OCI-LY7 (cell line): ENCODE measurements at regions not wholly inside any gene's neighbourhood (a gene's known extent, or its start where the extent isn't known, plus 50 kb on each side); places are given as distances from the start of the nearest gene placed in this dataset.

ENCODE experiments used
- BruUV-seq: library from RNA; stranded (reverse); fragments of 400-500 nt; replicated peaks from 2 replicates; lab custom pipeline; 2021; lab: Mats Ljungman, UMichigan
- CTCF ChIA-PET: fragments of 300-600 bp; sonication (Branson Sonifier 250); formaldehyde crosslinking; loops from one replicate; lab custom pipeline; 2022; ENCODE audit warnings: antibody characterized with exemption; ENCODE audit not compliant: unreplicated experiment; lab: Charles Lee
- POLR2A ChIA-PET: fragments of 300-600 bp; sonication (Branson Sonifier 250); formaldehyde crosslinking; loops from one replicate; lab custom pipeline; 2022; ENCODE audit warnings: antibody characterized with exemption; lab: Charles Lee
- DNase-seq: peaks from one replicate; pipeline ENCODE4 v3.0.0-alpha.2; 2015; ENCODE audit warnings: low spot score
- H2AFZ ChIP-seq: fragments of 200-600 bp; sonication (generic), shearing (Covaris generic); 2 replicates; pipeline ENCODE4 v1.6.1; 2014; ENCODE audit warnings: mild to moderate bottlenecking, antibody characterized with exemption, low read length, moderate library complexity
- H3K27ac ChIP-seq: fragments of 200-600 bp; sonication (generic); 2 replicates; pipeline ENCODE4 v1.5.1; 2014; ENCODE audit warnings: mixed run types, low read depth, mild to moderate bottlenecking, moderate library complexity, low read length, inconsistent platforms; ENCODE audit not compliant: poor library complexity, severe bottlenecking
- H3K36me3 ChIP-seq: fragments of 200-600 bp; sonication (generic); 2 replicates; pipeline ENCODE4 v1.6.1; 2014; ENCODE audit warnings: mild to moderate bottlenecking, antibody characterized with exemption, low read length, moderate library complexity, mixed read lengths; ENCODE audit not compliant: insufficient read depth
- H3K4me1 ChIP-seq: fragments of 200-600 bp; sonication (generic); 2 replicates; pipeline ENCODE4 v1.5.1; 2014; ENCODE audit warnings: mild to moderate bottlenecking, low read length; ENCODE audit not compliant: insufficient read depth, poor library complexity, severe bottlenecking
- H3K4me2 ChIP-seq: fragments of 200-600 bp; sonication (generic); 2 replicates; pipeline ENCODE4 v1.6.1; 2014; ENCODE audit warnings: mild to moderate bottlenecking, low read length
- H3K4me3 ChIP-seq: fragments of 200-600 bp; sonication (generic); 2 replicates; pipeline ENCODE4 v1.5.1; 2014; ENCODE audit warnings: mild to moderate bottlenecking, low read depth, low read length; ENCODE audit not compliant: poor library complexity, severe bottlenecking
- H3K79me2 ChIP-seq: fragments of 200-600 bp; sonication (generic); 2 replicates; pipeline ENCODE4 v1.6.1; 2016; ENCODE audit warnings: low read depth, mild to moderate bottlenecking, low read length, moderate library complexity, mixed read lengths; ENCODE audit not compliant: insufficient read depth
- H3K9me2 ChIP-seq: fragments of 200-600 bp; sonication (generic); 2 replicates; pipeline ENCODE4 v1.6.1; 2016; ENCODE audit warnings: mild to moderate bottlenecking, low read length, mixed read lengths; ENCODE audit not compliant: insufficient read depth
- H3K9me3 ChIP-seq: fragments of 200-600 bp; sonication (generic); 2 replicates; pipeline ENCODE4 v1.6.1; 2014; ENCODE audit warnings: mild to moderate bottlenecking, mixed run types, low read length, mixed read lengths
- H4K20me1 ChIP-seq: fragments of 200-600 bp; sonication (generic); 2 replicates; pipeline ENCODE4 v1.6.1; 2014; ENCODE audit warnings: mild to moderate bottlenecking, antibody characterized with exemption, low read length, moderate library complexity, mixed read lengths; ENCODE audit not compliant: insufficient read depth
- EZH2phosphoT487 ChIP-seq: fragments of 200-600 bp; sonication (generic); IDR thresholded peaks from 2 replicates; pipeline ENCODE4 v1.6.1; 2018; ENCODE audit warnings: low read depth, borderline replicate concordance, mild to moderate bottlenecking, mixed run types, antibody characterized with exemption, low read length, moderate library complexity, mixed read lengths
- intact Hi-C: fragments of 100-400 bp; cut with micrococcal nuclease; formaldehyde crosslinking; loops from one replicate; pipeline ENCODE4 v1.10.0; 2022; ENCODE audit not compliant: unreplicated experiment
- TF ChIP-seq, protein P1 (sequence below): fragments of 200-600 bp; sonication (generic); conservative IDR thresholded peaks from 2 replicates; pipeline ENCODE4 v1.5.1; 2014; ENCODE audit warnings: mild to moderate bottlenecking, antibody characterized with exemption, low read length, moderate library complexity, mixed read lengths

DNA sequence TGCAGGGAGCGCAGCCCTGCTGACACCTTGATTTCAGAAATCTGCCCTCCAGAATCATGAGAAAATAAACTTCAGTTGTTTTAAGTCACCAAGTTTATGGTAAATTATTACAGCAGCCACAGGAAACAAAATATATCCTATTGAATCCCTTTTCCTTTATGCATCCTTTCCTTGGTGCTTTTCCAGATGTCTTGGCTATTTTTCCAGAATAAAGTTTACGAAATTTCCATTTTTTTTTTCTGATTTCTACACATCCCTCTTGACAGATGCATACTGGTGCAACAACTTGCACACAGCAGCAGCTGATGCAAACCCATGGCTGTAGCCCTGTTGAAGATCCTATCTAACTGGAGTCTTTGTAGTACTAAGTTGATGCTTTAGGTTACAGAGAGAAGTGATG is 111.1 kb upstream of the KCNE2 start:
- no peaks in the 10 kb centered on the region for H4K20me1 ChIP-seq
- no peak overlapping the region for H3K4me2 ChIP-seq
- no peak overlapping the region for H3K4me3 ChIP-seq
- H3K79me2 ChIP-seq: no peaks in the 10 kb centered on the region
- no peaks in the 10 kb centered on the region for H3K9me2 ChIP-seq
- no peaks in the 10 kb centered on the region for H3K36me3 ChIP-seq
- H2AFZ ChIP-seq: no peak overlapping the region
- no TSS peak for BruUV-seq
- 0 out of 2 replicates have a peak, but pooled peaks cover 3% of the 10 kb centered on the region for H3K9me3 ChIP-seq
- H3K4me1 ChIP-seq: no peaks in the 10 kb centered on the region
- ChIA-PET POLR2A (no interaction called here), CTCF (no interaction called here)
- no peak for DNase-seq
- no peak overlapping the region for H3K27ac ChIP-seq
- intact Hi-C loops: no loop called here
- TF ChIP-seq, protein P1, sequence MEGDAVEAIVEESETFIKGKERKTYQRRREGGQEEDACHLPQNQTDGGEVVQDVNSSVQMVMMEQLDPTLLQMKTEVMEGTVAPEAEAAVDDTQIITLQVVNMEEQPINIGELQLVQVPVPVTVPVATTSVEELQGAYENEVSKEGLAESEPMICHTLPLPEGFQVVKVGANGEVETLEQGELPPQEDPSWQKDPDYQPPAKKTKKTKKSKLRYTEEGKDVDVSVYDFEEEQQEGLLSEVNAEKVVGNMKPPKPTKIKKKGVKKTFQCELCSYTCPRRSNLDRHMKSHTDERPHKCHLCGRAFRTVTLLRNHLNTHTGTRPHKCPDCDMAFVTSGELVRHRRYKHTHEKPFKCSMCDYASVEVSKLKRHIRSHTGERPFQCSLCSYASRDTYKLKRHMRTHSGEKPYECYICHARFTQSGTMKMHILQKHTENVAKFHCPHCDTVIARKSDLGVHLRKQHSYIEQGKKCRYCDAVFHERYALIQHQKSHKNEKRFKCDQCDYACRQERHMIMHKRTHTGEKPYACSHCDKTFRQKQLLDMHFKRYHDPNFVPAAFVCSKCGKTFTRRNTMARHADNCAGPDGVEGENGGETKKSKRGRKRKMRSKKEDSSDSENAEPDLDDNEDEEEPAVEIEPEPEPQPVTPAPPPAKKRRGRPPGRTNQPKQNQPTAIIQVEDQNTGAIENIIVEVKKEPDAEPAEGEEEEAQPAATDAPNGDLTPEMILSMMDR: no peak
- no peak for TF ChIP-seq EZH2phosphoT487

DNA sequence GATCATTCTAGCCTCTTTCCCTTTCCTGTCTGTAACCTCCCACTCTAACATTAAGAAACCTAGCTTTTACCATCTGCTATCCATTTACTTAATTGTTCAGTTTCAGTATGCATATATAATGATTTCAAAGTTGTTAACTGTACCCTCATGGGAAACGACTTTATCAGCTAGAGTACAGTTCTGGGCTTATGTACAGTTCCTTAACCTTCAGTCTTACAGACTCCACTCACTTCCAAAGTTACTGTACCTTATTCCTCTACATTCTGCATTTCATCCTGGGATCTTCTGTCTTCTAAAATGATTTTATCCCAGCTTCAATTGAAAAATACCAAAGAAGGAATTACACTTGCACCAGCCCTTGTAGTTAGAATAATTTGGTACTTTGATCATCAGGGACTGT is 108.7 kb upstream of the KCNE2 start:
- POLR2A ChIA-PET: interaction anchor here (0.6 kb wide), 1 partner anchor 1456 kb away, joined by 3 read pairs; no protein-coding TSS in a partner anchor
- CTCF ChIA-PET: no interaction called here
- Histone ChIP-seq H4K20me1 (no peaks in the 10 kb centered on the region), H3K4me1 (no peaks in the 10 kb centered on the region), H3K4me3 (no peak overlapping the region), H3K79me2 (no peaks in the 10 kb centered on the region), H2AFZ (no peak overlapping the region), H3K4me2 (no peak overlapping the region), H3K27ac (no peak overlapping the region), H3K9me2 (no peaks in the 10 kb centered on the region), H3K36me3 (no peaks in the 10 kb centered on the region), H3K9me3 (no peaks in the 10 kb centered on the region)
- TF ChIP-seq EZH2phosphoT487: no peak
- TF ChIP-seq, protein P1: no peak
- no TSS peak for BruUV-seq
- DNase-seq: no peak
- intact Hi-C loops: no loop called here

DNA sequence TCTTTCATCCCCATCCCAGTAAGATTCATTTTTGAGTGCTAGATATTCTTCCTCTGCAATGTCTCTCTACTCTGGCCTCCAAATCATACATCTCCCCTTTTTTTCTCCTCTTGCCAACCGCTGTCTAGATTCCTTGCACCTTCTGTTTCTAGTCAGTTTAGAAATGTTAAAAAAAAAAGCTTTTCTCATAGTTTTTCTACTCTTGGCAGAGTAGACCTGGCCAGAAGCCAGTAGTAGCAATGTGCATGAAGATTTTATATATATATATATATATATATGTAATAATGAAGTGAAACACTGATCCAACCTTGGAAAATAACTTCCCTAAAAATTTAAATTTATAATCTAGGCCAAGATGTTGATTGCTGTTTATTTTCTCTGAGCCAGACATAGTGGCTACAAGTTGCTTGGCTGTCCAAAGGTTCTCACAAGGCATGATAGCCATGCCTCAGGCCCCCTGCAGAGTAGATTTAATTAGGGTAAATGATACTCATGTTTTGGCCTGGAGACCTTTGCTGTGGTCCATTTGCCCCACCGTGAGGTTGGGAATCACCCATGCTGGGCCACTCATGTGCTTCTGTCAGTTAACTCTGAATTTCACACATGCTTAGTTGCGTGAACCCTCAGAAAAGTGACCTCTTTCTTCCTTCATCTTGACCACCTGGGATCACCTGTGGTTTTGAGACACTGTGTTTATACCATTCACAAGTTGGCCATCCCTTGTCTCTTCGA is 103.4 kb upstream of the KCNE2 start:
- no peak overlapping the region for H3K4me2 ChIP-seq
- ChIA-PET POLR2A (interaction anchor here (0.6 kb wide), 1 partner anchor 399 kb away, joined by 3 read pairs; no protein-coding TSS in a partner anchor), CTCF (no interaction called here)
- H3K4me1 ChIP-seq: no peaks in the 10 kb centered on the region
- no peaks in the 10 kb centered on the region for H3K9me2 ChIP-seq
- BruUV-seq: no TSS peak
- no peak overlapping the region for H2AFZ ChIP-seq
- H3K27ac ChIP-seq: no peak overlapping the region
- TF ChIP-seq, protein P1: no peak
- no peak for TF ChIP-seq EZH2phosphoT487
- no peaks in the 10 kb centered on the region for H4K20me1 ChIP-seq
- no peak for DNase-seq
- intact Hi-C loops: no loop called here
- no peaks in the 10 kb centered on the region for H3K9me3 ChIP-seq
- no peaks in the 10 kb centered on the region for H3K36me3 ChIP-seq
- H3K79me2 ChIP-seq: no peaks in the 10 kb centered on the region
- no peak overlapping the region for H3K4me3 ChIP-seq
